HCT116 (cell line): ENCODE measurements at regions not wholly inside any gene's neighbourhood (a gene's known extent, or its start where the extent isn't known, plus 50 kb on each side); places are given as distances from the start of the nearest gene placed in this dataset.

Experiments
- ATAC-seq: fragments of 200-7000 bp; cut with Tn5 transposase; 2 replicates; pipeline ENCODE4 v1.9.1; 2020; ENCODE audit warnings: mild to moderate bottlenecking, moderate library complexity
- BruUV-seq: library from RNA; stranded (reverse); fragments of 400-500 nt; replicated peaks from 2 replicates; lab custom pipeline; 2021; lab: Mats Ljungman, UMichigan
- CTCF ChIA-PET: fragments of 300-600 bp; sonication (Branson Sonifier 250); formaldehyde crosslinking; loops from one replicate; lab custom pipeline; 2021; ENCODE audit warnings: antibody characterized with exemption; lab: Charles Lee
- POLR2A ChIA-PET: fragments of 300-600, 350-600 bp; sonication (Branson Sonifier 250); formaldehyde crosslinking; loops from one replicate; lab custom pipeline; 2021; ENCODE audit warnings: antibody characterized with exemption; lab: Charles Lee
- RAD21 ChIA-PET, 2 experiments: fragments of 300-600 bp; sonication (Branson Sonifier 250); formaldehyde crosslinking; loops; one replicate each; lab custom pipeline; 2023; ENCODE audit warnings: low total read pairs in 2 of 2; ENCODE audit not compliant: uncharacterized antibody in 2 of 2, unreplicated experiment in 2 of 2, low non-redundant PET in 1 of 2; lab: Charles Lee
- DNase-seq: peaks from one replicate; pipeline ENCODE4 v3.0.0-alpha.2; 2010; ENCODE audit warnings: low read depth, low spot score
- H2AFZ ChIP-seq: fragments of 200-600 bp; shearing (Covaris generic), sonication (generic); 2 replicates; pipeline ENCODE4 v1.6.1; 2017; ENCODE audit warnings: low read depth, mixed run types, mixed read lengths, antibody characterized with exemption, low read length; ENCODE audit not compliant: poor library complexity, severe bottlenecking
- H3K27ac ChIP-seq: 2 replicates; pipeline ENCODE4 v1.5.1; 2012; ENCODE audit warnings: low read depth, low read length
- H3K27me3 ChIP-seq: fragments of 200-600 bp; sonication (generic); 2 replicates; pipeline ENCODE4 v1.6.1; 2016; ENCODE audit warnings: mixed run types, low read length, mixed read lengths; ENCODE audit not compliant: insufficient read depth
- H3K36me3 ChIP-seq, 2 experiments: fragments of 200-500 bp in 1 of 2; fragments of 200-600 bp in 1 of 2; sonication (Bioruptor generic) in 1 of 2; sonication (generic) in 1 of 2; 2 replicates each; pipeline versions ENCODE4 v1.5.1 to v1.6.1; 2014 to 2016; ENCODE audit warnings: low read length in 2 of 2, inconsistent platforms in 1 of 2, mixed read lengths in 1 of 2, mixed run types in 1 of 2; ENCODE audit not compliant: insufficient read depth in 2 of 2, control insufficient read depth in 1 of 2
- H3K4me1 ChIP-seq, 2 experiments: fragments of 200-600 bp in 1 of 2; sonication (generic) in 1 of 2; 2 replicates each; pipeline versions ENCODE4 v1.5.1 to v1.6.1; 2012 to 2017; ENCODE audit warnings: low read length in 2 of 2, inconsistent platforms in 1 of 2, mild to moderate bottlenecking in 1 of 2, mixed read lengths in 1 of 2, mixed run types in 1 of 2, moderate library complexity in 1 of 2; ENCODE audit not compliant: insufficient read depth in 2 of 2, control insufficient read depth in 1 of 2
- H3K4me2 ChIP-seq: fragments of 200-600 bp; sonication (generic); 2 replicates; pipeline ENCODE4 v1.6.1; 2017; ENCODE audit warnings: mixed run types, low read length, mixed read lengths
- H3K4me3 ChIP-seq, 2 experiments: fragments of 200-600 bp in 1 of 2; sonication (generic) in 1 of 2; replicated peaks in 1 of 2; 2 replicates each; pipeline ENCODE4 v1.5.1; 2011 to 2016; ENCODE audit warnings: low read length in 2 of 2, control low read depth in 1 of 2, low read depth in 1 of 2, mild to moderate bottlenecking in 1 of 2, mixed read lengths in 1 of 2, mixed run types in 1 of 2
- H3K79me2 ChIP-seq: fragments of 200-600 bp; sonication (generic); 2 replicates; pipeline ENCODE4 v1.6.1; 2017; ENCODE audit warnings: mild to moderate bottlenecking, mixed run types, low read length, moderate library complexity, mixed read lengths; ENCODE audit not compliant: insufficient read depth
- H3K9ac ChIP-seq: fragments of 200-600 bp; sonication (generic); 2 replicates; pipeline ENCODE4 v1.6.1; 2016; ENCODE audit warnings: low read length, mixed read lengths
- H3K9me2 ChIP-seq: fragments of 200-600 bp; sonication (generic), shearing (Covaris generic); 2 replicates; pipeline ENCODE4 v1.6.1; 2017; ENCODE audit warnings: mixed run types, mild to moderate bottlenecking, moderate library complexity; ENCODE audit not compliant: insufficient read depth
- H3K9me3 ChIP-seq, 2 experiments: fragments of 200-500 bp in 1 of 2; fragments of 200-600 bp in 1 of 2; sonication (Bioruptor generic) in 1 of 2; sonication (generic) in 1 of 2; 2 replicates each; pipeline ENCODE4 v1.6.1; 2014 to 2017; ENCODE audit warnings: low read length in 2 of 2, mixed read lengths in 2 of 2, inconsistent platforms in 1 of 2, low read depth in 1 of 2, mild to moderate bottlenecking in 1 of 2, mixed run types in 1 of 2, moderate library complexity in 1 of 2; ENCODE audit not compliant: control insufficient read depth in 1 of 2, insufficient read depth in 1 of 2
- H4K20me1 ChIP-seq: fragments of 200-600 bp; sonication (generic), shearing (Covaris generic); 2 replicates; pipeline ENCODE4 v1.6.1; 2017; ENCODE audit warnings: mixed run types, mild to moderate bottlenecking, moderate library complexity; ENCODE audit not compliant: insufficient read depth
- CBX3 ChIP-seq: IDR thresholded peaks from 2 replicates; pipeline ENCODE4 v1.6.1; 2012; ENCODE audit warnings: low read depth
- CTCF ChIP-seq, 3 experiments: fragments of 200-600 bp in 1 of 3; sonication (generic) in 1 of 3; IDR thresholded peaks in 2 of 3; conservative IDR thresholded peaks in 1 of 3; 2 replicates each; pipeline ENCODE4 v1.5.1; 2012 to 2017; ENCODE audit warnings: low read depth in 2 of 3, low read length in 2 of 3, antibody characterized with exemption in 1 of 3, borderline replicate concordance in 1 of 3, control low read depth in 1 of 3, mild to moderate bottlenecking in 1 of 3, mixed read lengths in 1 of 3, mixed run types in 1 of 3, moderate library complexity in 1 of 3; ENCODE audit not compliant: insufficient read depth in 1 of 3
- EGR1 ChIP-seq: IDR thresholded peaks from 2 replicates; pipeline ENCODE4 v1.6.1; 2012; ENCODE audit warnings: low read depth
- EZH2 ChIP-seq: fragments of 200-600 bp; sonication (generic); IDR thresholded peaks from 2 replicates; pipeline ENCODE4 v1.6.1; 2017; ENCODE audit warnings: antibody characterized with exemption, mixed run types
- POLR2A ChIP-seq: IDR thresholded peaks from 2 replicates; pipeline ENCODE4 v1.7.0; 2011; ENCODE audit warnings: borderline replicate concordance; ENCODE audit not compliant: insufficient read depth, insufficient read length; ENCODE audit errors: extremely low read depth
- POLR2AphosphoS5 ChIP-seq: IDR thresholded peaks from 2 replicates; pipeline ENCODE4 v1.6.1; 2011; ENCODE audit warnings: mild to moderate bottlenecking, low read depth, low read length, moderate library complexity
- SIN3A ChIP-seq: IDR thresholded peaks from 2 replicates; pipeline ENCODE4 v1.6.1; 2012; ENCODE audit warnings: low read depth
- ZBTB33 ChIP-seq: IDR thresholded peaks from 2 replicates; pipeline ENCODE4 v1.6.1; 2011; ENCODE audit warnings: mild to moderate bottlenecking, low read length, moderate library complexity; ENCODE audit not compliant: insufficient replicate concordance; ENCODE audit errors: extremely low read depth
- ZFX ChIP-seq: fragments of 450-650 bp; IDR thresholded peaks from 2 replicates; pipeline ENCODE4 v1.6.1; 2017
- intact Hi-C: fragments of 100-400 bp; cut with micrococcal nuclease; formaldehyde crosslinking; loops from 2 replicates; pipeline ENCODE4 v1.10.0; 2022

- ATAC-seq = no peak
- peaks cover 3% of the 10 kb centered on the region in 2 experiments; a peak in 2 of 4 replicates for H3K9me3 ChIP-seq
- RAD21 ChIA-PET = no interaction called here
- H3K9me2 ChIP-seq = no peaks in the 10 kb centered on the region
- no peak overlapping the region for H2AFZ ChIP-seq
- H3K27ac ChIP-seq = no peak overlapping the region
- H3K27me3 ChIP-seq = no peaks in the 10 kb centered on the region
- CTCF ChIA-PET = no interaction called here
- no peaks in the 10 kb centered on the region for H3K79me2 ChIP-seq
- no peaks in the 10 kb centered on the region for H3K36me3 ChIP-seq
- H3K4me2 ChIP-seq = no peak overlapping the region
- intact Hi-C loops = no loop called here
- no peak overlapping the region for H3K4me3 ChIP-seq
- POLR2A ChIA-PET = no interaction called here
- no peak for DNase-seq
- TF ChIP-seq SIN3A = no peak
- no peak for TF ChIP-seq POLR2AphosphoS5
- no peak for TF ChIP-seq EGR1
- TF ChIP-seq ZBTB33 = no peak
- no peaks in the 10 kb centered on the region for H4K20me1 ChIP-seq
- H3K9ac ChIP-seq = no peak overlapping the region
- no peaks in the 10 kb centered on the region for H3K4me1 ChIP-seq
- BruUV-seq = no TSS peak
Observed at GRCh38 chr3:55190331-55190730, 262.5 kb upstream of the LRTM1 start.

- RAD21 ChIA-PET = no interaction called here
- CTCF ChIA-PET = no interaction called here
- no TSS peak for BruUV-seq
- Histone ChIP-seq H3K79me2 (no peaks in the 10 kb centered on the region), H3K4me1 (no peaks in the 10 kb centered on the region), H3K27me3 (no peaks in the 10 kb centered on the region), H3K27ac (no peak overlapping the region), H3K4me2 (no peak overlapping the region), H3K9ac (no peak overlapping the region), H3K9me3 (peaks cover 3% of the 10 kb centered on the region in 2 experiments; a peak in 2 of 4 replicates), H3K36me3 (no peaks in the 10 kb centered on the region), H3K9me2 (no peaks in the 10 kb centered on the region), H2AFZ (no peak overlapping the region)
- POLR2A ChIA-PET = no interaction called here
- TF ChIP-seq CBX3 (no peak), EZH2 (no peak), CTCF (IDR thresholded peaks at IDR 0.05 in 2 of 3, conservative IDR thresholded peaks at IDR 0.05 in 1 of 3; ENCODE audit: borderline replicate concordance in 1 of 3, insufficient read depth in 1 of 3, low read depth in 2 of 3, low read length in 2 of 3) (no peak), EGR1 (no peak), ZFX (no peak), POLR2A (no peak)
- TF ChIP-seq, all 23 proteins: peak for 0
- DNase-seq = no peak
- Histone ChIP-seq H4K20me1 (no peaks in the 10 kb centered on the region), H3K4me3 (no peak overlapping the region)
- ATAC-seq = no peak
- intact Hi-C loops = loop anchor here (10.0 kb wide), 1 partner anchor 1255 kb away; no protein-coding TSS in a partner anchor
Observed at GRCh38 chr3:55189359-55189801, 261.5 kb upstream of the LRTM1 start.
